Ovary (tissue), 3 donors: ENCODE measurements at regions not wholly inside any gene's neighbourhood (a gene's known extent, or its start where the extent isn't known, plus 50 kb on each side); places are given as distances from the start of the nearest gene placed in this dataset.

Source experiments
- CTCF ChIP-seq, 3 donors: fragments of 450-650 bp in 2 of 3; fragments of 200-600 bp in 1 of 3; IDR thresholded peaks; one replicate each; pipeline versions ENCODE4 v1.5.1 to v1.8.0; 2016 to 2022; ENCODE audit warnings: antibody characterized with exemption in 3 of 3, mild to moderate bottlenecking in 1 of 3
- EP300 ChIP-seq: sonication (generic); formaldehyde crosslinking; IDR thresholded peaks from one replicate; pipeline ENCODE4 v1.6.1; 2017; ENCODE audit warnings: antibody characterized with exemption
- POLR2A ChIP-seq: fragments of 450-650 bp; IDR thresholded peaks from one replicate; pipeline ENCODE4 v1.6.1; 2017; ENCODE audit warnings: antibody characterized with exemption, mild to moderate bottlenecking, moderate library complexity
- donor health status: DM: no; HTN: no; CAD: no.

DNA sequence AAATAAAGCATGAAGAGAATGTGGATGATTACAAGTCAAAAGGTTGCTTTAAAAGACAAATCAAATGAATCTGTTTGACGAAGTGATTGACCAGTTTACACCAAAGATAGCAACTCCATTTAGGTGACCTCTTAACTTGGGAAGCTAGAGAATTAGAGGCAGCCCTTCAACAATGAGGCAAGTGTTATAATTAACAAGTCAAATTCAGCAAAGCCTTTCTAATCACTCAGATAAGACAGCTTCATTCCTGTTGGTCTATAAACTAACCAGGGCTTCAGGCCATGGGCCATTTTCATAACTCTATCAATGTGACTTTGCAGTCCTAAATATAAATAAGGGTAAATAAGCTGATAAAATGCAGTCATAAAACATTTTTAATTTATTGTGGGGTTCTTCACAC lies 712.2 kb upstream of the SEMA6A start:
- no peak for TF ChIP-seq POLR2A
- no peak for TF ChIP-seq EP300
- no peak for TF ChIP-seq CTCF (IDR thresholded peaks at IDR 0.05)
